Vagina (tissue), 2 donors: ENCODE measurements at regions not wholly inside any gene's neighbourhood (a gene's known extent, or its start where the extent isn't known, plus 50 kb on each side); places are given as distances from the start of the nearest gene placed in this dataset.

Source experiments
- DNase-seq, 2 donors: peaks; one replicate each; pipeline ENCODE4 v3.0.0-alpha.2; 2017; ENCODE audit errors: extremely low spot score in 2 of 2
- H3K27ac ChIP-seq: fragments of 200-600 bp; sonication (generic); one replicate; pipeline ENCODE4 v1.5.1; 2019
- H3K27me3 ChIP-seq: fragments of 200-600 bp; sonication (generic); one replicate; pipeline ENCODE4 v1.5.1; 2019
- H3K36me3 ChIP-seq, 2 donors: fragments of 200-600 bp; sonication (generic); one replicate each; pipeline ENCODE4 v1.5.1; 2017 to 2019
- H3K4me1 ChIP-seq: fragments of 200-600 bp; sonication (generic); one replicate; pipeline ENCODE4 v1.5.1; 2019
- H3K4me3 ChIP-seq, 2 donors: fragments of 200-600 bp; sonication (generic); 1 replicate in 1 of 2; 2 replicates in 1 of 2; pipeline ENCODE4 v1.5.1; 2016 to 2019
- H3K9me3 ChIP-seq: fragments of 200-600 bp; sonication (generic); one replicate; pipeline ENCODE4 v1.5.1; 2019
- POLR2A ChIP-seq, 2 donors: fragments of 450-650 bp; IDR thresholded peaks; one replicate each; pipeline ENCODE4 v1.6.1; 2017; ENCODE audit warnings: antibody characterized with exemption in 2 of 2, mild to moderate bottlenecking in 2 of 2, moderate library complexity in 2 of 2
- POLR2AphosphoS5 ChIP-seq, 2 donors: sonication (generic); formaldehyde crosslinking; IDR thresholded peaks; one replicate each; pipeline ENCODE4 v1.9.0; 2017; ENCODE audit warnings: antibody characterized with exemption in 2 of 2, mild to moderate bottlenecking in 2 of 2, low read depth in 1 of 2; ENCODE audit not compliant: insufficient read depth in 1 of 2
- intact Hi-C: fragments of 100-400 bp; cut with DNase I; formaldehyde crosslinking; loops from one replicate; pipeline ENCODE4 v1.15.1; 2023
- TF ChIP-seq, protein P1 (sequence below), 3 experiments: fragments of 450-650 bp in 2 of 3; fragments of 200-600 bp in 1 of 3; sonication (generic) in 1 of 3; IDR thresholded peaks; one replicate each; pipeline ENCODE4 v1.5.1; 2017 to 2019; ENCODE audit warnings: antibody characterized with exemption in 3 of 3, mild to moderate bottlenecking in 2 of 3, moderate library complexity in 2 of 3

DNA sequence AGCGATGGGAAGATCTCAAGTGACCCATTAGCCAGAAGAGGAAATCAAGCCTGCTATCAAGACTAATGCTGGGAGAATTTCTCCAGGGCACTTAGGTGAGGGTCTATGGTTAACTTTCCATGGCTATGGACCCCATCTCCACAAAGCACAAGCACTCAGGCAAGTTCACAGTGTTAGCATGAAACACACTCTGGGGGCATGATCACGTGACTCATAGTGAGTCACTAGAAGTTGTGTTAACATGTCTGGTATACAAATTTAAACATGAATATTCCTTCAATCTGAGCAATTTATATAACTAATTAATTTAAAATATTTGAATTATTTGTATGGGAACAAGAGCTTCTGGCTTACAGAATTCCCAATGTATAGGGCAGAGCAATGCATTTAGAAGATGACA, 131.8 kb downstream of the FAM204A start:
- TF ChIP-seq POLR2A (IDR thresholded peaks at IDR 0.05), result no peak
- TF ChIP-seq, protein P1, sequence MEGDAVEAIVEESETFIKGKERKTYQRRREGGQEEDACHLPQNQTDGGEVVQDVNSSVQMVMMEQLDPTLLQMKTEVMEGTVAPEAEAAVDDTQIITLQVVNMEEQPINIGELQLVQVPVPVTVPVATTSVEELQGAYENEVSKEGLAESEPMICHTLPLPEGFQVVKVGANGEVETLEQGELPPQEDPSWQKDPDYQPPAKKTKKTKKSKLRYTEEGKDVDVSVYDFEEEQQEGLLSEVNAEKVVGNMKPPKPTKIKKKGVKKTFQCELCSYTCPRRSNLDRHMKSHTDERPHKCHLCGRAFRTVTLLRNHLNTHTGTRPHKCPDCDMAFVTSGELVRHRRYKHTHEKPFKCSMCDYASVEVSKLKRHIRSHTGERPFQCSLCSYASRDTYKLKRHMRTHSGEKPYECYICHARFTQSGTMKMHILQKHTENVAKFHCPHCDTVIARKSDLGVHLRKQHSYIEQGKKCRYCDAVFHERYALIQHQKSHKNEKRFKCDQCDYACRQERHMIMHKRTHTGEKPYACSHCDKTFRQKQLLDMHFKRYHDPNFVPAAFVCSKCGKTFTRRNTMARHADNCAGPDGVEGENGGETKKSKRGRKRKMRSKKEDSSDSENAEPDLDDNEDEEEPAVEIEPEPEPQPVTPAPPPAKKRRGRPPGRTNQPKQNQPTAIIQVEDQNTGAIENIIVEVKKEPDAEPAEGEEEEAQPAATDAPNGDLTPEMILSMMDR (IDR thresholded peaks at IDR 0.05), result no peak
- TF ChIP-seq POLR2AphosphoS5 (IDR thresholded peaks at IDR 0.05; ENCODE audit: insufficient read depth in 1 of 2, low read depth in 1 of 2), result no peak
- Histone ChIP-seq H3K4me3 (no peak overlapping the region), H3K4me1 (no peaks in the 10 kb centered on the region), H3K27me3 (no peaks in the 10 kb centered on the region), H3K36me3 (no peaks in the 10 kb centered on the region), H3K27ac (no peak overlapping the region), H3K9me3 (no peaks in the 10 kb centered on the region)
- intact Hi-C loops, result no loop called here
- DNase-seq, result no peak

DNA sequence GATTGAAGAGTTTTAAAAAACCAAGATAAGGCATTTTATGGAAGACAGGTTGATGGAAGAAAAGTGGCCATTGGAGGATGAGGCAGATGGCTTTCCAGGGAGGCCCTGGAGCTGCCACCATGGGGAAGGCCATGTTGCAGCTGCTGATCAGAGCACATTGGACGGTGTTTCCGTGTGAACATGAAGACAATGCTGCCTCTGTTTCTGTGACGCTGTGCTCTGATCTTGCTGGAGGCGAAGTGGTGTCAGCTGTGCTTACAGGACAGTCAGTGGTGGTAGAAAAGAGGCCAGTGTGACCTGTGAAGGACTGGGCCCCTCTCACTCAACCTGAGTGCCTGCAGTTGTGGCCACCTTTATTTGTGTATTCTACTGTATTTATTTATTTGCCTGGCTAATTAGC, 132.9 kb downstream of the FAM204A start:
- no peaks in the 10 kb centered on the region for H3K9me3 ChIP-seq
- TF ChIP-seq POLR2AphosphoS5 (IDR thresholded peaks at IDR 0.05; ENCODE audit: insufficient read depth in 1 of 2, low read depth in 1 of 2) (no peak), POLR2A (IDR thresholded peaks at IDR 0.05) (no peak)
- TF ChIP-seq, protein P1 (IDR thresholded peaks at IDR 0.05), result no peak
- no peaks in the 10 kb centered on the region for H3K36me3 ChIP-seq
- intact Hi-C loops, result no loop called here
- no peak overlapping the region for H3K4me3 ChIP-seq
- no peaks in the 10 kb centered on the region for H3K27me3 ChIP-seq
- DNase-seq, result no peak
- no peak overlapping the region for H3K27ac ChIP-seq
- no peaks in the 10 kb centered on the region for H3K4me1 ChIP-seq

DNA sequence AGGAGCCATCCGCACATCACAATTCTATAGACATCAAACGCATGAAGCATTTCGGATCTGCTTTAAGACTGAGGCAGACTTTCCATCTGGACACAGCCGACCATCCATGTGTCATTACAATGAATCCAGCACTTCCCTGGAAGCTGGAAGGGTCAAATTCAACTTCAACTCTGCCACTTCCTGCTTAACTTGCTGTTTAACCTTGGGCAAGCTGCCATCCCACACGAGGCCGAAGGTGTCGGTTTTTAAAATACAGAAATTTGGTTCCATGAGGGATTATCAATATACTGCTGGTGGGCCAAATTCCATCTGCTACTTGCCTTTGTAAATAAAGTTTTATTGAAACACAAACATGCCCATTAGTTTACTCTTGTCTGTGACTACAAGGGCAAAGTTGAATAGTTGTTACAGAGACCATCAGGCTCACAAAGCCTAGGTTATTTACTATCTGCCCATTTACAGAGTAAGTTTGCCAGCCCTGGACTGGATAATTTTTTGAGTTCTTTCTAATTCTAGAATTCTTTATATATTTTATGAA, 134.6 kb downstream of the FAM204A start:
- Histone ChIP-seq H3K27ac (no peak overlapping the region), H3K9me3 (no peaks in the 10 kb centered on the region), H3K4me3 (no peak overlapping the region), H3K4me1 (no peaks in the 10 kb centered on the region), H3K27me3 (no peaks in the 10 kb centered on the region), H3K36me3 (no peaks in the 10 kb centered on the region)
- intact Hi-C loops, result no loop called here
- TF ChIP-seq POLR2AphosphoS5 (IDR thresholded peaks at IDR 0.05; ENCODE audit: insufficient read depth in 1 of 2, low read depth in 1 of 2) (no peak), POLR2A (IDR thresholded peaks at IDR 0.05) (no peak)
- TF ChIP-seq, protein P1 (IDR thresholded peaks at IDR 0.05), result no peak
- no peak for DNase-seq

DNA sequence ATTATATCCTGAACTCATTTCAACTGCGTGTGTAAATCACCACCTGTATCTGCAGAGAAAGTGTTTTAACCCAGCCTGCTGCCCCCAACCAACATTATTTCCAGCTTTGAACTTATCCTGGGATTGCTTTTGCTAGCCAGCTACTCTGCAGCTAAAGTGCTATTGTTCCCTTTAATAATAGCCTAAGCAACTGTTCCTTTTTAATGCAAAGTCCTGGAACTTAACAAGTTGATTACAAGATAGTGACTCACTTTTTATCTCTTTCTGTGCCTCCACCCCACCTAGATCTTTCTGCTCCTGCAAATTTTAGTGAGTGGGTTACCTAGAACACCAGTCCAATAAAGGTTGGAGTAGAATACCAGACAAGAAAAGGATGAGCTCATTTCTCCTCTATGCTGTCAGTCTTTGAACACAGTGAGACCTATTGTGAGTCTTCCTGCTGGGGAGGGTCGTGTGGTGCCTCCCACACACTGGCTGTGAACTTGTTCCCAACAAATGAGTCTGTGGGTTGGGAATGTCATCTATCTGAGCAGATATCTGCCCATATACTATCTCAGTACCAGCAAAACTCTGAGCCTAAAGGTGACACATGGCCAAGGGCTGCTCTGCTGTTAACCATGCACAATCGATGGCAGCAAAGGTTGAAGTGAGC, 137.7 kb downstream of the FAM204A start:
- H3K36me3 ChIP-seq, result no peaks in the 10 kb centered on the region
- no peaks in the 10 kb centered on the region for H3K4me1 ChIP-seq
- TF ChIP-seq POLR2A (IDR thresholded peaks at IDR 0.05) (no peak), POLR2AphosphoS5 (IDR thresholded peaks at IDR 0.05; ENCODE audit: insufficient read depth in 1 of 2, low read depth in 1 of 2) (no peak)
- TF ChIP-seq, protein P1 (IDR thresholded peaks at IDR 0.05), result no peak
- no peak overlapping the region for H3K4me3 ChIP-seq
- no peaks in the 10 kb centered on the region for H3K9me3 ChIP-seq
- DNase-seq, result no peak
- intact Hi-C loops, result no loop called here
- no peaks in the 10 kb centered on the region for H3K27me3 ChIP-seq
- no peak overlapping the region for H3K27ac ChIP-seq

DNA sequence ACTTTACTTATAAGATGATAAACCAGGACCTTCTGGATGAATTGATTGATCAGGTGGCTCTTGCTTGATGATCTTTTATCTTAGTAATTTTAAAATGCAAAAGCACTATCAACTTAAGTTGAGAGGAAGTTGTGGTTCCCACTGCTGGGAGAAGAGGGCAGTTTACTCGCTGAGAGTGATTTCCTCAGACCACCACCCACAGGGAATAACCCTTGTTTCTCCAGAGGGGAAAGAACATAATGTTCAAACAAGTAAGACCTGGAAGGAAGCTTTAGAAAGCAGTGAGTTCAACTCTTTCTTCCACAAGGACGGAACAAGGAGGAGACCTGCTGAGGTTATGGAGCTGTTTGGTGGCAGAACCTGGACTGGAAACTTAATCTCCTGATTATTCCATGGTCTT, 138.7 kb downstream of the FAM204A start:
- Histone ChIP-seq H3K36me3 (no peaks in the 10 kb centered on the region), H3K4me1 (no peaks in the 10 kb centered on the region), H3K27ac (no peak overlapping the region), H3K27me3 (no peaks in the 10 kb centered on the region), H3K4me3 (no peak overlapping the region), H3K9me3 (no peaks in the 10 kb centered on the region)
- intact Hi-C loops, result no loop called here
- no peak for DNase-seq
- no peak for TF ChIP-seq POLR2AphosphoS5 (IDR thresholded peaks at IDR 0.05; ENCODE audit: insufficient read depth in 1 of 2, low read depth in 1 of 2)
- TF ChIP-seq, protein P1 (IDR thresholded peaks at IDR 0.05), result no peak
- TF ChIP-seq POLR2A (IDR thresholded peaks at IDR 0.05), result no peak
